SJSA1 (cell line): ENCODE measurements at regions not wholly inside any gene's neighbourhood (a gene's known extent, or its start where the extent isn't known, plus 50 kb on each side); places are given as distances from the start of the nearest gene placed in this dataset.
A peak's percentile ranks its signal among the peaks of the same experiment; 100 is the strongest.

Experiments
- DNase-seq, 2 experiments: peaks; one replicate each; pipeline ENCODE4 v3.0.0-alpha.2; 2015 to 2020; ENCODE audit warnings: low spot score in 2 of 2, low read depth in 1 of 2
- H3K27ac ChIP-seq: fragments of 250-450 bp; sonication (Bioruptor Pico); 2 replicates; pipeline ENCODE4 v1.5.1; 2020; ENCODE audit warnings: mild to moderate bottlenecking, moderate library complexity
- H3K27me3 ChIP-seq: fragments of 250-450 bp; sonication (Bioruptor Pico); replicated peaks from 2 replicates; pipeline ENCODE4 v1.5.1; 2020; ENCODE audit warnings: mild to moderate bottlenecking, moderate library complexity
- H3K36me3 ChIP-seq: fragments of 250-450 bp; sonication (Bioruptor Pico); 2 replicates; pipeline ENCODE4 v1.5.1; 2020; ENCODE audit warnings: mild to moderate bottlenecking
- H3K4me1 ChIP-seq: fragments of 250-450 bp; sonication (Bioruptor Pico); replicated peaks from 2 replicates; pipeline ENCODE4 v1.6.1; 2021; ENCODE audit warnings: mild to moderate bottlenecking
- H3K4me3 ChIP-seq: fragments of 250-450 bp; sonication (Bioruptor Pico); 2 replicates; pipeline ENCODE4 v1.5.1; 2020; ENCODE audit warnings: mild to moderate bottlenecking
- H3K9me3 ChIP-seq: fragments of 250-450 bp; sonication (Bioruptor Pico); replicated peaks from 2 replicates; pipeline ENCODE4 v1.5.1; 2020; ENCODE audit warnings: mild to moderate bottlenecking

- Histone ChIP-seq H3K4me3 (peak overlapping the region; percentile 27), H3K27me3 (no peaks in the 10 kb centered on the region), H3K27ac (peak overlapping the region; percentile 86), H3K4me1 (peaks cover 48% of the 10 kb centered on the region), H3K9me3 (no peaks in the 10 kb centered on the region), H3K36me3 (no peaks in the 10 kb centered on the region)
- peak; percentile 45 to 52 for DNase-seq
These were observed 114.0 kb upstream of the MTAP start for GRCh38 chr9:21688108-21689102.

DNA sequence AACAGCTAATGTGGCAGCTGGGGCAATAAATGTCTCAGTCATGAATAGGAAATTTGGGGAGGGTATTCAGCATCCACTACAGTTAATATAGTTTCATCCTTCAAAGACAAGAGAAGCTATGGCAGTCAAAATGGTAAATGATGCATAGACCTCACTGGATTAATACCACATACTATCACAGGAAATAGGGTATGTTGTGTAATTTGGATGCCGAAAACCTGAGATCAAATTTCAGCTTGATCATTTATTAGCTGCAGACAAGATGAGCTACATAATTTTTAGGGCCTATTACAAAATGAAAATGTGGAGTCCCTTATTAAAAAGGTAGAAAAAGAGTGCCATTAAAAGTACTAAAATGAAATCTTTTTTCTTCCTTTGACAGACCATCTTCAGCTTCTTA is 112.6 kb upstream of the MTAP start:
- H3K4me1 ChIP-seq, result peaks cover 40% of the 10 kb centered on the region
- H3K27me3 ChIP-seq, result no peaks in the 10 kb centered on the region
- no peak overlapping the region for H3K4me3 ChIP-seq
- no peaks in the 10 kb centered on the region for H3K36me3 ChIP-seq
- H3K9me3 ChIP-seq, result no peaks in the 10 kb centered on the region
- no peak overlapping the region for H3K27ac ChIP-seq
- DNase-seq, result no peak

DNA sequence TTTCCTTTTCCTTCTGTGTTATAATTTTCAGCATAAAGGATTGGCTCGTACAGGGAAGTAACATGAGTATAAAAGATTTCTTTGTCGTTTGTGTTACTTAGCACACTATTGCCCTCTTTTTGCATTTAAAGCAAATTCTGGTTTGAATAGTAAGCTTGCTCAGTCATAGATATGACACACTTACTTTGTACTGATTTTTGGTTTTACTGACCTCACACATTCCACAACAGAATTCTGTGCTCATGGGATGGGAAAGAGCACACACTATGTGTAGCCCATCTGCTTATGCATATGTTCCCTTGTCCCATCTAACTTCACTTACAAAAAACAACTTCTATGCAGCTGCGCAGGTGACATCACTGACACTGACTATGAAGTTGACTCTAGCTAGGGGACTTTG is 111.9 kb upstream of the MTAP start:
- no peak for DNase-seq
- Histone ChIP-seq H3K27ac (no peak overlapping the region), H3K36me3 (no peaks in the 10 kb centered on the region), H3K4me3 (no peak overlapping the region), H3K9me3 (no peaks in the 10 kb centered on the region), H3K27me3 (no peaks in the 10 kb centered on the region), H3K4me1 (peaks cover 32% of the 10 kb centered on the region)

GRCh38 chr9:21692390-21692789 is 110.0 kb upstream of the MTAP start:
- H3K4me1 ChIP-seq, result peaks cover 16% of the 10 kb centered on the region
- no peaks in the 10 kb centered on the region for H3K36me3 ChIP-seq
- DNase-seq, result no peak
- no peaks in the 10 kb centered on the region for H3K27me3 ChIP-seq
- H3K4me3 ChIP-seq, result no peak overlapping the region
- no peak overlapping the region for H3K27ac ChIP-seq
- H3K9me3 ChIP-seq, result no peaks in the 10 kb centered on the region

DNA sequence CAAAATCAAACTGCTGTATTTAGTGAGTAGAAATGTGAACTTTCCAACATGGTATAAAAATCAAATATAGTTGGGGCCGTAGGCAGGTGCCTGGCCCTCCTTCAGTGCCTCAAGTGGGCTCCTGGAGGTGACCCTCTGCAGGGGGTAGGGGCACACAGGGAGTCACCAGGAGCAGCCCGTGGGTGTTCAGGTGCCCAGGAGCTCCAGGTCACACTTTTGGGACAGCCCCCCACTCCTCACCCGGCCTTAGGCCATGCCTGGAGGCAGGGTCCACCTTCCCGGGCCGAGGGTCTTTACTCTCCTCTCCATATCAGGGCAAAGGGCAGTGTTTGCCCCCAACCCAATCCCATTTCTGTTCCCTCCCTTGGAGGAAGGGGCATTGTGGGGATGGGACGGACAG is 108.0 kb upstream of the MTAP start:
- H3K27ac ChIP-seq, result no peak overlapping the region
- no peaks in the 10 kb centered on the region for H3K9me3 ChIP-seq
- no peak for DNase-seq
- peaks cover 3% of the 10 kb centered on the region for H3K4me1 ChIP-seq
- no peaks in the 10 kb centered on the region for H3K27me3 ChIP-seq
- H3K36me3 ChIP-seq, result no peaks in the 10 kb centered on the region
- H3K4me3 ChIP-seq, result no peak overlapping the region

DNA sequence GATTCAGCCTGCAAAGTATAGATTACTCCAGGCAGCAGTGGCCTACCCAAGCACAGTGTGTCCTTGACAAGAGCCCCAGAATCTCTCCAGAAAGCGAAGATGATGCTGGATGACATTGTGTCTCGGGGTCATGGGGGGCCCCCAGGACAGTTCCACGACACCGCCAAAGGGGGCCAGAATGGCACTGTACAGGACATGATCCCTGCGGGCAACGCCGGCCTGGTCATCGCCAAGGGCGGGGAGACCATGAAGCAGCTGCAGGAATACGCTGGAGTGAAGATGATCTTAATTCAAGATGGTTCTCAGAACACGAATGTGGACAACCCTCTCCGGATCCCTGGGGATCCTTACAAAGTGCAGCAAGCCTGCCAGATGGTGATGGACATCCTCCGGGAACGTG is 107.0 kb upstream of the MTAP start:
- Histone ChIP-seq H3K4me3 (no peak overlapping the region), H3K4me1 (no peaks in the 10 kb centered on the region), H3K27me3 (no peaks in the 10 kb centered on the region), H3K27ac (no peak overlapping the region), H3K9me3 (no peaks in the 10 kb centered on the region), H3K36me3 (no peaks in the 10 kb centered on the region)
- no peak for DNase-seq

GRCh38 chr9:21695874-21696341 is 106.5 kb upstream of the MTAP start:
- no peaks in the 10 kb centered on the region for H3K36me3 ChIP-seq
- no peak overlapping the region for H3K4me3 ChIP-seq
- DNase-seq, result no peak
- no peaks in the 10 kb centered on the region for H3K4me1 ChIP-seq
- no peaks in the 10 kb centered on the region for H3K9me3 ChIP-seq
- H3K27ac ChIP-seq, result no peak overlapping the region
- no peaks in the 10 kb centered on the region for H3K27me3 ChIP-seq

DNA sequence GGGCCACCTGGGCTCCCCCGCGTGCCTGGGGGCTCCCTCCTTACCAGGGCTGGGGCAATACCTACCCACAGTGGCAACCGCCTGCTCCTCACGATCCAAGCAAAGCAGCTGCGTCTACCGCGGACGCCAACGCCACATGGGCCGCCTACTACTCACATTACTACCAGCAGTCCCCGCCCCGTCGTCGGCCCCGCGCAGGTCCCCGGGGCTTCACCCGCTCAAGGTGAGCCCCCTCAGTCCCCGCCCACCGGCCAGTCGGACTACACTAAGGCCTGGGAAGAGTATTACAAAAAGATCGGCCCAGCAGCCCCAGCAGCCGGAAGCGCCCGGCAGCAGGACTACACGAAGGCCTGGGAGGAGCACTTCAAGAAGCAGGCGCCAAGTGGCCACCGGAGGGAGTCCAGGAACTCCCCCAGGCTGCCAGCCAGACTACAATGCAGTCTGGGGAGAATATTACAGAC is 106.0 kb upstream of the MTAP start:
- H3K9me3 ChIP-seq, result no peaks in the 10 kb centered on the region
- no peaks in the 10 kb centered on the region for H3K27me3 ChIP-seq
- H3K4me3 ChIP-seq, result no peak overlapping the region
- H3K27ac ChIP-seq, result no peak overlapping the region
- no peaks in the 10 kb centered on the region for H3K4me1 ChIP-seq
- DNase-seq, result no peak
- no peaks in the 10 kb centered on the region for H3K36me3 ChIP-seq

- DNase-seq, result no peak
These were observed 94.2 kb upstream of the MTAP start for GRCh38 chr9:21708260-21708711.

GRCh38 chr9:21708856-21709255 is 93.6 kb upstream of the MTAP start:
- Histone ChIP-seq H3K4me1 (no peaks in the 10 kb centered on the region), H3K36me3 (no peaks in the 10 kb centered on the region), H3K4me3 (no peak overlapping the region), H3K9me3 (no peaks in the 10 kb centered on the region), H3K27me3 (no peaks in the 10 kb centered on the region), H3K27ac (no peak overlapping the region)
- no peak for DNase-seq

More at GRCh38 chr9:21708260-21708711, 94.2 kb upstream of the MTAP start:
- H3K27ac ChIP-seq, result no peak overlapping the region
- no peak overlapping the region for H3K4me3 ChIP-seq
- no peaks in the 10 kb centered on the region for H3K36me3 ChIP-seq
- no peaks in the 10 kb centered on the region for H3K9me3 ChIP-seq
- no peaks in the 10 kb centered on the region for H3K27me3 ChIP-seq
- no peaks in the 10 kb centered on the region for H3K4me1 ChIP-seq

- Histone ChIP-seq H3K4me3 (no peak overlapping the region), H3K27me3 (no peaks in the 10 kb centered on the region), H3K9me3 (no peaks in the 10 kb centered on the region), H3K27ac (no peak overlapping the region), H3K36me3 (no peaks in the 10 kb centered on the region), H3K4me1 (no peaks in the 10 kb centered on the region)
- DNase-seq, result no peak
These were observed 92.9 kb upstream of the MTAP start for GRCh38 chr9:21709464-21710058.

DNA sequence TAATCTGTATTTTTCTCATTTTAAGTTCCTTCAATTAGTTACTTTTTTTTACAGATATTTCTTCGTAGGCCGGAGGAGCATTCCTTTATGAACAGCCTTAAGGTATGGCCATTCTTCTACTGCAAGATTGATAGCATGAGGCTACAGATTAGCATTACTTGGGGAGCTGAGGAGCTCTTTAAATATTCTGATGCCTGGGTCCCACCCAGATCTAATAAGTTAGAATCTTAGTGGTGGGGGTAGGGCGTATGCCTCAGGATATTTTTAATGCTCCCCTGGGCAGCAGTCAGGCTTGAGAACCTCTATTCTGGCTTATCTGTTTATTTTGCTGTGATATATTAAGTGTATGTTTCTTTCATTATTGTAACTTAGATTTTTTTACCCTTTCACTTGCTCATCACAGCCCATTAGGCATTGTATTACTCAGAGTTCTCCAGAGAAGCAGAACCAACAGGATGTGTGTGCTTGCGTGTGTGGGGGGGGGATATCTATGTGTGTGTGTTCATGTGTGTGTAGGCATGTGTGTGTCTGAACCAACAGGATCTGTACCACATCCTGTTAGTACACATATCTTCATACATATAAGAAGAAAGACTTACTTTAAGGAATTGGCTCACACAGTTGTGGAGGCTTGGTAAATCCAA is 91.8 kb upstream of the MTAP start:
- H3K4me1 ChIP-seq, result no peaks in the 10 kb centered on the region
- no peak for DNase-seq
- H3K36me3 ChIP-seq, result no peaks in the 10 kb centered on the region
- H3K4me3 ChIP-seq, result no peak overlapping the region
- H3K9me3 ChIP-seq, result no peaks in the 10 kb centered on the region
- H3K27me3 ChIP-seq, result no peaks in the 10 kb centered on the region
- H3K27ac ChIP-seq, result no peak overlapping the region

- Histone ChIP-seq H3K4me1 (no peaks in the 10 kb centered on the region), H3K27me3 (no peaks in the 10 kb centered on the region), H3K36me3 (no peaks in the 10 kb centered on the region), H3K4me3 (no peak overlapping the region), H3K9me3 (no peaks in the 10 kb centered on the region), H3K27ac (no peak overlapping the region)
- DNase-seq, result no peak
These were observed 90.9 kb upstream of the MTAP start for GRCh38 chr9:21711504-21711903.

DNA sequence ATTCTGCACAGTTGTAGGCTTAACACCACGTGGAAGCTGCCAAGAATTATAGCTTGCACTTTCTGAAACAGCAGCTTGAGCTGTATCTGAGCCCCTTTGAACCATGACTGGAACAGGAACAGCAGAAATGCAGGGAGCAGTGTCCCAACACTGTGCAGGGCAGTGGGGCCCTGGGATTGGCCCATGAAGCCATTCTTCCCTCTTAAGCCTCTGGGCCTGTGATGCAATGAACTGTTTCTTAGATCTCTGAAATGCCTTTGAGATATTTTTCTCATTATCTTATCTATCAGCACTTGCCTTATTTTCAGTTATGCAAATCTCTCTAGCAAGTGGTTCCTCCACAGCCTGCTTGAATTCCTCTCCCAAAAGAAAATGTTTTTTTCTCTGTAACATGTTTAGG is 87.0 kb upstream of the MTAP start:
- no peak for DNase-seq

More for the DNA sequence above, 87.0 kb upstream of the MTAP start:
- H3K27ac ChIP-seq, result no peak overlapping the region
- no peak overlapping the region for H3K4me3 ChIP-seq
- H3K9me3 ChIP-seq, result no peaks in the 10 kb centered on the region
- H3K36me3 ChIP-seq, result no peaks in the 10 kb centered on the region
- H3K27me3 ChIP-seq, result no peaks in the 10 kb centered on the region
- H3K4me1 ChIP-seq, result no peaks in the 10 kb centered on the region
